ENCODE measurements at regions not wholly inside any gene's neighbourhood (a gene's known extent, or its start where the extent isn't known, plus 50 kb on each side); places are given as distances from the start of the nearest gene placed in this dataset.

GRCh38 chr2:221662689-221663391 lies 90.7 kb upstream of the EPHA4 start:
- Histone ChIP-seq H3K4me2 (ENCODE audit: low read length) (no peak overlapping the region), H3K9ac (ENCODE audit: low read length) (no peak overlapping the region), H3K79me2 (ENCODE audit: insufficient read depth, low read length) (no peaks in the 10 kb centered on the region), H3K4me1 (ENCODE audit: insufficient read depth, low read length, severe bottlenecking) (no peaks in the 10 kb centered on the region), H3K36me3 (ENCODE audit: insufficient read depth, low read length) (no peaks in the 10 kb centered on the region), H3K27ac (ENCODE audit: low read depth, low read length, poor library complexity, severe bottlenecking) (no peak overlapping the region), H3K27me3 (ENCODE audit: insufficient read depth, low read length) (no peaks in the 10 kb centered on the region), H3F3A (ENCODE audit: insufficient read depth, low read length) (no peaks in the 10 kb centered on the region), H4K20me1 (ENCODE audit: insufficient read depth, low read length) (no peaks in the 10 kb centered on the region), H2AFZ (ENCODE audit: low read length) (no peak overlapping the region), H3K9me3 (ENCODE audit: low read length) (no peaks in the 10 kb centered on the region), H3K9me2 (ENCODE audit: low read depth, low read length) (no peaks in the 10 kb centered on the region), H3K4me3 (ENCODE audit: low read depth, low read length, poor library complexity, severe bottlenecking) (no peak overlapping the region)
- no peak for TF ChIP-seq EZH2 (IDR thresholded peaks at IDR 0.05; ENCODE audit: borderline replicate concordance, low read length)
- no peak for TF ChIP-seq CTCF (IDR thresholded peaks at IDR 0.05; ENCODE audit: low read length)

DNA sequence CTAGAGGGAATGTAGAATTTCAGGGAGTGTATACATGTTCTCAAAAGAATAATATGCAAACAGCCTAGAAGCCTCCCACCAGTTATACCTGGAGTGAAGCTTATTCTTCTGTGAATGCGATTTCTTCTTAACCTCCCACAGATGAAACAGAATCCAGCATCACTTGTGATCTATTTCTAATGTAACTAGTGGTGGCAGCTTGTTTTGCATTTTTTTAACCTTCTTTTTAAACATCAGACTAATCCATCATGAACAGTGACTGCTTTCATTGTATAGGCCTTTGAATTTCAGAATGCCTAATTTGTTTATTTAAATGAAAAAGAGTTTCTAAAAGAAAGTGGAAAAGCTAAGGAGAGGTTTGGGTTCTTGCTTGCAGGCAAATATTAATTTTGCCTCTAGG lies 85.7 kb upstream of the EPHA4 start:
- H3K9me2 ChIP-seq (ENCODE audit: low read depth, low read length) = no peaks in the 10 kb centered on the region
- TF ChIP-seq CTCF (IDR thresholded peaks at IDR 0.05; ENCODE audit: low read length) (no peak), EZH2 (IDR thresholded peaks at IDR 0.05; ENCODE audit: borderline replicate concordance, low read length) (no peak)
- no peak overlapping the region for H2AFZ ChIP-seq (ENCODE audit: low read length)
- H3F3A ChIP-seq (ENCODE audit: insufficient read depth, low read length) = no peaks in the 10 kb centered on the region
- no peaks in the 10 kb centered on the region for H3K4me1 ChIP-seq (ENCODE audit: insufficient read depth, low read length, severe bottlenecking)
- no peaks in the 10 kb centered on the region for H3K36me3 ChIP-seq (ENCODE audit: insufficient read depth, low read length)
- no peak overlapping the region for H3K4me3 ChIP-seq (ENCODE audit: low read depth, low read length, poor library complexity, severe bottlenecking)
- H3K9me3 ChIP-seq (ENCODE audit: low read length) = no peaks in the 10 kb centered on the region
- H3K79me2 ChIP-seq (ENCODE audit: insufficient read depth, low read length) = no peaks in the 10 kb centered on the region
- H3K9ac ChIP-seq (ENCODE audit: low read length) = no peak overlapping the region
- H3K4me2 ChIP-seq (ENCODE audit: low read length) = no peak overlapping the region
- no peaks in the 10 kb centered on the region for H4K20me1 ChIP-seq (ENCODE audit: insufficient read depth, low read length)
- no peaks in the 10 kb centered on the region for H3K27me3 ChIP-seq (ENCODE audit: insufficient read depth, low read length)
- no peak overlapping the region for H3K27ac ChIP-seq (ENCODE audit: low read depth, low read length, poor library complexity, severe bottlenecking)

DNA sequence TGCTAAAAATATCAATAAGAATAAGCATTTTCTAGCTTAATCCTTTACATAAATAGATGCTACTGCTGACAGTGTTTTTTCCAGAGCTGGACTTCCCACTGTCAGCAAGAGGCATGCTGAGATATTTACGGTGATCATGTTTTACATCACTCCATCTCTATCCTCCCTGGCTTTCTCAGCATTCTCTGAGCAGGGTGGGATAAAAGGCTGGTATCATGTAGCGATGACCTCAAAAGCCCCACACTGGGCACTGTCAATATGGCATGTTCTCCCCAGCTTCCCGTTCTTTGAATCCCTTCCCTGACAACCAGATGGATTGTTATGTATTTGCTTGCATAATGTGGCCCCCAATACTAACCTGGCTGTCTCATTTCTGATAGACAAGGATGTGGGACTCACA lies 83.2 kb upstream of the EPHA4 start:
- Histone ChIP-seq H3K4me1 (ENCODE audit: insufficient read depth, low read length, severe bottlenecking) (no peaks in the 10 kb centered on the region), H3K4me2 (ENCODE audit: low read length) (no peak overlapping the region), H4K20me1 (ENCODE audit: insufficient read depth, low read length) (no peaks in the 10 kb centered on the region), H3K79me2 (ENCODE audit: insufficient read depth, low read length) (no peaks in the 10 kb centered on the region), H3K9me3 (ENCODE audit: low read length) (no peaks in the 10 kb centered on the region), H3K9me2 (ENCODE audit: low read depth, low read length) (no peaks in the 10 kb centered on the region), H3K4me3 (ENCODE audit: low read depth, low read length, poor library complexity, severe bottlenecking) (no peak overlapping the region), H3F3A (ENCODE audit: insufficient read depth, low read length) (no peaks in the 10 kb centered on the region), H3K9ac (ENCODE audit: low read length) (no peak overlapping the region), H2AFZ (ENCODE audit: low read length) (no peak overlapping the region), H3K27me3 (ENCODE audit: insufficient read depth, low read length) (no peaks in the 10 kb centered on the region), H3K36me3 (ENCODE audit: insufficient read depth, low read length) (no peaks in the 10 kb centered on the region), H3K27ac (ENCODE audit: low read depth, low read length, poor library complexity, severe bottlenecking) (no peak overlapping the region)
- TF ChIP-seq EZH2 (IDR thresholded peaks at IDR 0.05; ENCODE audit: borderline replicate concordance, low read length) (no peak), CTCF (IDR thresholded peaks at IDR 0.05; ENCODE audit: low read length) (no peak)
